ENCODE measurements at regions not wholly inside any gene's neighbourhood (a gene's known extent, or its start where the extent isn't known, plus 50 kb on each side); places are given as distances from the start of the nearest gene placed in this dataset.

- no peak overlapping the region for H3K4me3 ChIP-seq
- no peaks in the 10 kb centered on the region for H3K79me2 ChIP-seq (ENCODE audit: control insufficient read depth, insufficient read depth, low read length)
- TF ChIP-seq SPI1 (IDR thresholded peaks at IDR 0.05; ENCODE audit: borderline replicate concordance, low read depth, low read length): peak; percentile 62; the same call in 1 of the 2 replicates
- TF ChIP-seq CEBPG (CRISPR knock-in tag; IDR thresholded peaks at IDR 0.05): no peak
- TF ChIP-seq CEBPG (tag; conservative IDR thresholded peaks at IDR 0.05 in 1 of 2, IDR thresholded peaks at IDR 0.05 in 1 of 2): peak in 1 of 2 experiments; percentile 11; a peak in 1 of 4 replicates
- no peak for TF ChIP-seq EZH2 (IDR thresholded peaks at IDR 0.05; ENCODE audit: borderline replicate concordance, low read depth, low read length)
- DNase-seq (ENCODE audit: extremely low read depth in 1 of 4, low spot score in 3 of 4) (no peak), ATAC-seq (no peak), FAIRE-seq (no peak)
- no TSS peak for BruUV-seq (replicated peaks)
- CTCF ChIA-PET (ENCODE audit: low intra/inter-chr PET ratio): no interaction called here
- no peak overlapping the region for H3K9ac ChIP-seq (ENCODE audit: insufficient read depth in 1 of 2, low read depth in 2 of 2, low read length in 2 of 2)
- WGBS (ENCODE audit: insufficient coverage, low coverage, missing lambda C conversion rate): under 1% methylated on average over 7 of the region's 7 CpGs
- no peaks in the 10 kb centered on the region for H3K9me1 ChIP-seq (ENCODE audit: control insufficient read depth, insufficient read depth, low read length)
- H3K27ac ChIP-seq (ENCODE audit: extremely low read depth, low read depth, low read length): no peak overlapping the region
- no peaks in the 10 kb centered on the region for H3K27me3 ChIP-seq (ENCODE audit: control insufficient read depth in 2 of 2, insufficient read depth in 2 of 2, low read length in 2 of 2)
- POLR2A ChIA-PET: interaction anchor here (0.7 kb wide), 1 partner anchor 11 kb away, joined by 3 read pairs; no protein-coding TSS in a partner anchor
- H2AFZ ChIP-seq (ENCODE audit: low read depth, low read length): no peak overlapping the region
- H3K9me3 ChIP-seq (replicated peaks; ENCODE audit: control insufficient read depth, insufficient read depth, low read depth, low read length): no peaks in the 10 kb centered on the region
- intact Hi-C loops (cut with micrococcal nuclease) (no loop called here), in situ Hi-C loops (cut with MboI) (no loop called here)
- H3K4me1 ChIP-seq (replicated peaks in 1 of 2; ENCODE audit: control insufficient read depth in 2 of 2, insufficient read depth in 2 of 2, low read length in 2 of 2): no peaks in the 10 kb centered on the region; a peak in 1 of 5 replicates
- no peaks in the 10 kb centered on the region; the same call in 1 of the 2 replicates for H4K20me1 ChIP-seq (replicated peaks; ENCODE audit: control insufficient read depth, insufficient read depth, low read length)
- no peaks in the 10 kb centered on the region for H3K36me3 ChIP-seq (ENCODE audit: control insufficient read depth, insufficient read depth, low read length)
- H3K4me2 ChIP-seq (ENCODE audit: insufficient read depth, low read length): no peak overlapping the region
Measured at GRCh38 chr1:232705815-232706575, 76.1 kb upstream of the SIPA1L2 start.

- no peak overlapping the region for H3K9ac ChIP-seq (ENCODE audit: insufficient read depth in 1 of 2, low read depth in 2 of 2, low read length in 2 of 2)
- FAIRE-seq (no peak), ATAC-seq (no peak), DNase-seq (ENCODE audit: extremely low read depth in 1 of 4, low spot score in 3 of 4) (no peak)
- WGBS (ENCODE audit: insufficient coverage, low coverage, missing lambda C conversion rate): 0% methylated on average over 2 of the region's 2 CpGs
- H3K9me3 ChIP-seq (replicated peaks; ENCODE audit: control insufficient read depth, insufficient read depth, low read depth, low read length): no peaks in the 10 kb centered on the region
- CTCF ChIA-PET (ENCODE audit: low intra/inter-chr PET ratio): no interaction called here
- no peak overlapping the region for H3K27ac ChIP-seq (ENCODE audit: extremely low read depth, low read depth, low read length)
- H3K9me1 ChIP-seq (ENCODE audit: control insufficient read depth, insufficient read depth, low read length): no peaks in the 10 kb centered on the region
- no peaks in the 10 kb centered on the region; a peak in 1 of 5 replicates for H3K4me1 ChIP-seq (replicated peaks in 1 of 2; ENCODE audit: control insufficient read depth in 2 of 2, insufficient read depth in 2 of 2, low read length in 2 of 2)
- no peak overlapping the region for H3K4me3 ChIP-seq
- no TSS peak for BruUV-seq (replicated peaks)
- H2AFZ ChIP-seq (ENCODE audit: low read depth, low read length): no peak overlapping the region
- no peak overlapping the region for H3K4me2 ChIP-seq (ENCODE audit: insufficient read depth, low read length)
- POLR2A ChIA-PET: no interaction called here
- no peaks in the 10 kb centered on the region; the same call in 1 of the 2 replicates for H4K20me1 ChIP-seq (replicated peaks; ENCODE audit: control insufficient read depth, insufficient read depth, low read length)
- intact Hi-C loops (cut with micrococcal nuclease) (no loop called here), in situ Hi-C loops (cut with MboI) (no loop called here)
- TF ChIP-seq POLR3G (IDR thresholded peaks at IDR 0.05; ENCODE audit: extremely low read depth, insufficient read length, insufficient replicate concordance) (no peak), XRCC4 (IDR thresholded peaks at IDR 0.05; ENCODE audit: extremely low read depth, insufficient read depth, insufficient read length) (no peak), SIX5 (IDR thresholded peaks at IDR 0.05; ENCODE audit: borderline replicate concordance in 1 of 2, insufficient read depth in 1 of 2, low read depth in 1 of 2, low read length in 2 of 2) (no peak), HOXB6 (CRISPR knock-in tag; IDR thresholded peaks at IDR 0.05; ENCODE audit: borderline replicate concordance) (no peak), RCOR1 (IDR thresholded peaks at IDR 0.05; ENCODE audit: borderline replicate concordance in 1 of 2, low read depth in 2 of 2, low read length in 2 of 2) (no peak), RNF2 (IDR thresholded peaks at IDR 0.05) (no peak), MYC (IDR thresholded peaks at IDR 0.05; ENCODE audit: low read depth, low read length) (no peak), MYC (CRISPR knock-in tag; IDR thresholded peaks at IDR 0.05; ENCODE audit: borderline replicate concordance, low read depth) (no peak), KLF10 (CRISPR knock-in tag; IDR thresholded peaks at IDR 0.05) (no peak)
- no peaks in the 10 kb centered on the region for H3K36me3 ChIP-seq (ENCODE audit: control insufficient read depth, insufficient read depth, low read length)
- no peaks in the 10 kb centered on the region for H3K79me2 ChIP-seq (ENCODE audit: control insufficient read depth, insufficient read depth, low read length)
- no peaks in the 10 kb centered on the region for H3K27me3 ChIP-seq (ENCODE audit: control insufficient read depth in 2 of 2, insufficient read depth in 2 of 2, low read length in 2 of 2)
Measured at GRCh38 chr1:232707142-232707541, 77.2 kb upstream of the SIPA1L2 start.
